ENCODE measurements at regions not wholly inside any gene's neighbourhood (a gene's known extent, or its start where the extent isn't known, plus 50 kb on each side); places are given as distances from the start of the nearest gene placed in this dataset.
A peak's percentile ranks its signal among the peaks of the same experiment; 100 is the strongest.

DNA sequence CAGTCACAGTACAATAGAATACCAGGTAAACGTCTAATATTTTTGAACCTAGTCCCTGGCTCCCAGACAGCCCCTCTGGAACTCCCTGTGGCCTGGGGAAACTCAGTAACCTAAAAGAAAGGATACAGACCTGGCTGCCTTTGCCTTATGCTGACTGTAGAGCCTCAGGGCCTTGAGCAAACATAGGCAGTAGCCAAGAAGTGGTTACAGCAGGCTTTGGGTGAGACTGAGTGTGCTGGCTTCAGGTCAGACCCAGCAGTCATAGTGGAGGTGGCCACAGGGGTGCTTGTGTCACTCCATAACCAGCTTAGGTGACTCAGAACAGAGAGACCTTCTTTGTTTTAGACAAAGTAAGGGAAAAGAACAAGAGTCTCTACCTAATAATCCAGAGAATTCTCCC is 141.8 kb upstream of the PRDX4 start:
- Mint-ChIP-seq H3K27me3 (ENCODE audit: low read depth) (peaks cover 7% of the 10 kb centered on the region), H3K4me1 (no peaks in the 10 kb centered on the region), H3K9me3 (peaks cover 13% of the 10 kb centered on the region), H3K27ac (ENCODE audit: unreplicated experiment) (no peak overlapping the region), H3K4me3 (no peak overlapping the region), H3K36me3 (ENCODE audit: low read depth) (peaks cover 3% of the 10 kb centered on the region)
- DNase-seq (ENCODE audit: low read depth, low spot score): no peak
- TF ChIP-seq, protein P1, sequence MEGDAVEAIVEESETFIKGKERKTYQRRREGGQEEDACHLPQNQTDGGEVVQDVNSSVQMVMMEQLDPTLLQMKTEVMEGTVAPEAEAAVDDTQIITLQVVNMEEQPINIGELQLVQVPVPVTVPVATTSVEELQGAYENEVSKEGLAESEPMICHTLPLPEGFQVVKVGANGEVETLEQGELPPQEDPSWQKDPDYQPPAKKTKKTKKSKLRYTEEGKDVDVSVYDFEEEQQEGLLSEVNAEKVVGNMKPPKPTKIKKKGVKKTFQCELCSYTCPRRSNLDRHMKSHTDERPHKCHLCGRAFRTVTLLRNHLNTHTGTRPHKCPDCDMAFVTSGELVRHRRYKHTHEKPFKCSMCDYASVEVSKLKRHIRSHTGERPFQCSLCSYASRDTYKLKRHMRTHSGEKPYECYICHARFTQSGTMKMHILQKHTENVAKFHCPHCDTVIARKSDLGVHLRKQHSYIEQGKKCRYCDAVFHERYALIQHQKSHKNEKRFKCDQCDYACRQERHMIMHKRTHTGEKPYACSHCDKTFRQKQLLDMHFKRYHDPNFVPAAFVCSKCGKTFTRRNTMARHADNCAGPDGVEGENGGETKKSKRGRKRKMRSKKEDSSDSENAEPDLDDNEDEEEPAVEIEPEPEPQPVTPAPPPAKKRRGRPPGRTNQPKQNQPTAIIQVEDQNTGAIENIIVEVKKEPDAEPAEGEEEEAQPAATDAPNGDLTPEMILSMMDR (conservative IDR thresholded peaks at IDR 0.05): no peak

DNA sequence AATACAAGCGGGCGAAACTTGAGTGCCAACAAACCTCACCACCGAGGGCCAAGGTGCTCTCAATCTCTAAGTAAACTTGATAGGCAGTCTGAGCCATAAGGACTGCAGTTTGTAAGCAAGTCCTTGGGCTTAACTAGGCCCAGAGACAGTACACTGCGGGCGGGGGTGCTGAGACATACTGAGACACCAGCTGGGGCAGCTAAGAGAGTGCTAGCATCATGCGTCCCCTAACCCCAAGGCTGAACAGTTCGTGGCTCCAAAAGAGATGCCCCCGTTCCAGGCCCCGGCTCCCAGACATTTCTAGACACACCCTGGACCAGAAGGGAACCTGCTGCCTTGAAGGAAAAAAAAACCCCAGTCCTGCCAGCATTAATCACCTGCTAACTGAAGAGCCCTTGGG is 126.8 kb upstream of the PRDX4 start:
- H3K27ac Mint-ChIP-seq (ENCODE audit: unreplicated experiment): no peak overlapping the region
- no peaks in the 10 kb centered on the region for H3K36me3 Mint-ChIP-seq (ENCODE audit: low read depth)
- no peak for DNase-seq (ENCODE audit: low read depth, low spot score)
- H3K9me3 Mint-ChIP-seq: peaks cover 2% of the 10 kb centered on the region
- TF ChIP-seq, protein P1 (conservative IDR thresholded peaks at IDR 0.05): no peak
- no peaks in the 10 kb centered on the region for H3K27me3 Mint-ChIP-seq (ENCODE audit: low read depth)
- no peak overlapping the region for H3K4me3 Mint-ChIP-seq
- H3K4me1 Mint-ChIP-seq: no peaks in the 10 kb centered on the region

DNA sequence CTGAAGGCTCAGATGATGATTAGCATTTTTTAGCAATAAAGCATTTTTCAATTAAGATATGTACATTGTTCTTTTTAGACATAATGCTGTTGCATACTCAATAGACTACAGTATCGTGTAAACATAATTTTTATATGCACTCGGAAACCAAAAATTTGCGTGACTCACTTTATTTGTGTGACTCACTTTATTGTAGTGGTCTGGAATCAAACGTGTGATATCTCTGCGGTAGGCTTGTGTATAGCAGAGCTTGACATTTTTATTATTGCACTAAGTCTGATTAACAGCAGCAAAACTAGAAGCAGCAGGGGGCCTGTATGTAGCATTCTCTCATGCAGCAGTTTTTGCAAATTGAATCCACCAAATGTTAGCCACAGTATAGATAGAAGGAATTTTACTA is 119.1 kb upstream of the PRDX4 start:
- Mint-ChIP-seq H3K27me3 (ENCODE audit: low read depth) (no peaks in the 10 kb centered on the region), H3K4me3 (no peak overlapping the region), H3K4me1 (no peaks in the 10 kb centered on the region), H3K27ac (ENCODE audit: unreplicated experiment) (no peak overlapping the region), H3K36me3 (ENCODE audit: low read depth) (no peaks in the 10 kb centered on the region), H3K9me3 (peaks cover 5% of the 10 kb centered on the region)
- DNase-seq (ENCODE audit: low read depth, low spot score): no peak
- TF ChIP-seq, protein P1 (conservative IDR thresholded peaks at IDR 0.05): no peak

DNA sequence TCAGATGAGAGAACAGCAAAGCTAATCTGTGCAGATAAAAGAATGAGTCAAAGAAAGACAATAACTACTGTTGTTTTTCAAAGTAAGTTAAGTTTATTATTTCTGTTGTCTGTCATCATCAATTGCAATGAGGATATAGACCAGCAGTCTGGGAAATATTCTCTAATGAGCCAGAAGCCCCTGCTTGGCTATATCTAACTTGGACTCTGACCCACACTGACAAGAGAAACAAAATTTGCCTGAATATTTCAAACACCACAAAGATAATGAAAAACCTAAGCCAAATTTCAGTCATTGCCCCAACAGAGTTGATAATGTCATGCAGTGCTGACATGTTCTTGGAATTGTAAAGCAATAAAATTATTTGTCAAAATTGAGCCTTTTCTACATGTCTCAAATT is 115.0 kb upstream of the PRDX4 start:
- Mint-ChIP-seq H3K36me3 (ENCODE audit: low read depth) (no peaks in the 10 kb centered on the region), H3K9me3 (peaks cover 7% of the 10 kb centered on the region), H3K27me3 (ENCODE audit: low read depth) (no peaks in the 10 kb centered on the region), H3K4me3 (no peak overlapping the region), H3K27ac (ENCODE audit: unreplicated experiment) (no peak overlapping the region), H3K4me1 (no peaks in the 10 kb centered on the region)
- no peak for DNase-seq (ENCODE audit: low read depth, low spot score)
- TF ChIP-seq, protein P1 (conservative IDR thresholded peaks at IDR 0.05): no peak

DNA sequence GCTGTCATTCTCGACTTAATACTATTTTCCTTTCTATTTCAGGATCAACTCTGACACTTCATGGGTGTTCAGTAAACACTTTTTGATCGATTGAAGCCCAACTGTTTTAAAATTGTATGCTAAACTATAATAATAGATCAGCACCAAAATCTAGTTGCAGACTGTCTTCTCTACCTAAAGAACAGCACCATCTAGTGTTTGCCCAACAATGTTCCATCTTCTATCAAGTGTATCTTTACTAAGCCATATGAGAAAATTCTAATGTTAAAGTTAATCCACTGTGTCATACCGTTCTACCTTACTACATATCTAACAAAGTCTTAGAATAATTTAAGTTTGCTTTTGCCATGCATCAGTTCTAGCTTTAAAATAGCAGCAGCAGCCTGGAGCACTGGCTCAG is 113.0 kb upstream of the PRDX4 start:
- DNase-seq (ENCODE audit: low read depth, low spot score): no peak
- no peaks in the 10 kb centered on the region for H3K4me1 Mint-ChIP-seq
- peaks cover 14% of the 10 kb centered on the region for H3K9me3 Mint-ChIP-seq
- peaks cover 3% of the 10 kb centered on the region for H3K36me3 Mint-ChIP-seq (ENCODE audit: low read depth)
- TF ChIP-seq, protein P1 (conservative IDR thresholded peaks at IDR 0.05): peak; percentile 85
- no peak overlapping the region for H3K4me3 Mint-ChIP-seq
- H3K27me3 Mint-ChIP-seq (ENCODE audit: low read depth): no peaks in the 10 kb centered on the region
- H3K27ac Mint-ChIP-seq (ENCODE audit: unreplicated experiment): no peak overlapping the region

DNA sequence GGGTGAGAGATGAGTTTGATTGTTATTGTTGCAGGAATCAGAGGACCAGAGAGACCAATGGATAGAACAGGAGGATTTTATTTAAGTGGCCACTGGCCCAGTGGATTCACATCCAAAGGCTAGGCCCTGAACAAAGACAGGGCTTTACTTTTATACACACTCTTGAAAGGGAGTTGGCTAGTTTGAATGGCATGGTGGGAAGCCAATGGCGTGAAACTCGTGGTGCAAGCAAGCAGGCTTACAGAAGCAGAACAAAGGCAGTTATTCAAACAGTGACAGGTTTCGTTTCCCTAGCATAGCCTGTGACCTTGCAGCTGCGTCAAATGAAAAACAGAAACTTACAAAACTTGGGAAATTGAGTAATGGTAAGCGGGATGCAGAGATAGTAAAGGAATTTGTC is 110.2 kb upstream of the PRDX4 start:
- no peaks in the 10 kb centered on the region for H3K4me1 Mint-ChIP-seq
- no peak for DNase-seq (ENCODE audit: low read depth, low spot score)
- TF ChIP-seq, protein P1 (conservative IDR thresholded peaks at IDR 0.05): no peak
- peak overlapping the region; percentile 81 for H3K27ac Mint-ChIP-seq (ENCODE audit: unreplicated experiment)
- no peak overlapping the region for H3K4me3 Mint-ChIP-seq
- H3K36me3 Mint-ChIP-seq (ENCODE audit: low read depth): peaks cover 6% of the 10 kb centered on the region
- no peaks in the 10 kb centered on the region for H3K27me3 Mint-ChIP-seq (ENCODE audit: low read depth)
- H3K9me3 Mint-ChIP-seq: peaks cover 22% of the 10 kb centered on the region

Data from neural crest cell (in vitro differentiated cells).